ENCODE measurements at regions not wholly inside any gene's neighbourhood (a gene's known extent, or its start where the extent isn't known, plus 50 kb on each side); places are given as distances from the start of the nearest gene placed in this dataset.

DNA sequence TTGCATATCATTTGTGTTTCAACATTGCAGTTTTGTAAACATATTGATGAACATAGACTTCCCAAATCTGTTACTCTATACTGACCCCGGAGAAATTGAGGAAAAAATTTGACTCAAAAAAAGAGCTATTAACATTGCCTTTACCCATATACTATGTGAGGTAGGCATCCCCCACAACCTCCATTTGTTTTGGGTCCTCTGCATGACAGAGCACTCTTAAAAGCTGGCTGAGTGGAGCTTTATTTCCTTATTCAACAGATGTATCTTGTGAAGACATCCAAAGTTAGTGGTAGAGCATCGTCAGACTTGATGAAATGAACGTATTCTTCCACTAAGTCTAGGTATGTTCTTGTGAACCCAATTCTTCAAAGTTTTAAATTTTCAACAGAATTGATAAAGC is 310.5 kb downstream of the CDH9 start:
- Mint-ChIP-seq H3K27me3 (no peaks in the 10 kb centered on the region), H3K4me1 (no peaks in the 10 kb centered on the region), H3K27ac (no peak overlapping the region), H3K36me3 (no peaks in the 10 kb centered on the region), H3K9me3 (peaks cover 12% of the 10 kb centered on the region), H3K4me3 (no peak overlapping the region)
- no peak for DNase-seq

DNA sequence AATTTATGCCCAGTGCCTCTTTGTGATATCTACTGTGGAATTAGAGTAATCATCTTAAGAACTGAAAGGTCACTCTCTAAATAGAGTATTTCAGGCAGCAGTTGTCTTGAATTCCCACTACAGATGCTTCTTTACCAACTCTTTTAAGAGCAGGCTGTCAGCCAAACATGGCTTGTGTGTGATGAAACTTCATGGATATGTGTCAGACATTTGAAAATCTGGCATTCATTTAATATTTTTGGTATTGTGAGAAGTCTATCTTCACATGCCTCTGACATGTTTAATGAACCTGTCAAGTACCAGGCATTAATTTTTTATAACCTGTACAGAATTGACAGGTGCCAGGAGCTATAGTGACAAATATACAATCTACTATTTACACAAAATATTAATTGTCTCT is 318.6 kb downstream of the CDH9 start:
- H3K9me3 Mint-ChIP-seq = peaks cover 7% of the 10 kb centered on the region
- H3K27me3 Mint-ChIP-seq = no peaks in the 10 kb centered on the region
- no peak overlapping the region for H3K4me3 Mint-ChIP-seq
- H3K4me1 Mint-ChIP-seq = no peaks in the 10 kb centered on the region
- H3K36me3 Mint-ChIP-seq = no peaks in the 10 kb centered on the region
- H3K27ac Mint-ChIP-seq = no peak overlapping the region
- no peak for DNase-seq

DNA sequence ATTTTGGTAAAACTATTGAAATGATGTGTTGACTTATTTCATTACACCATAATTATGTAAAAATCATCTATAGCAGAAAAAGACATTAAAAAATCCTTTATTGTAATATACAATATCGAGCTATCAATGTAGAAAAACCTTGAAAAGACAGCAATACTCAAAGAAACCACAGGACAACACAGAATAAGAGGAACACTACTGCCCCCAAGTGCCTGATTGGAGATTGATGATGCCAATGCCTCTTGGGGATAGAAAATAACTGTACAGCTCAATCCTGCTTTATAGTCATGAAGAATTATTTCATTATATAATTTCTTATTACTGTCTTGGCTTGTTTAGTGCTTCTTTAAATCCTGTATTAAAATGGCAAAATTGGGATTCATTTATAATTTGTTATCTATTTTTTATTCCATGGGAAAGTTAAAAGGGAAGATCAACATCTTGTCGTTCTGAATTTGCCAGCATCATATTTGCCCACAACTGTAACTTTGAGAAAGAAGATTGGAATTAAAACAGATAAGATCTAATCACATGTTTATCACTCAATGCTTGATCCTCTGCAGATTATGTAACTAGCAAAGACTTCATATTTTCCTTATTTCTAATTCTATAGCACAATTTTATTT is 337.5 kb downstream of the CDH9 start:
- Mint-ChIP-seq H3K4me3 (no peak overlapping the region), H3K9me3 (peaks cover 12% of the 10 kb centered on the region), H3K4me1 (no peaks in the 10 kb centered on the region), H3K36me3 (no peaks in the 10 kb centered on the region), H3K27ac (no peak overlapping the region), H3K27me3 (no peaks in the 10 kb centered on the region)
- DNase-seq = no peak

- Mint-ChIP-seq H3K27ac (no peak overlapping the region), H3K36me3 (no peaks in the 10 kb centered on the region), H3K9me3 (peaks cover 15% of the 10 kb centered on the region), H3K27me3 (no peaks in the 10 kb centered on the region), H3K4me1 (no peaks in the 10 kb centered on the region), H3K4me3 (no peak overlapping the region)
- DNase-seq = no peak
Measured at GRCh38 chr5:26692952-26693351, 345.4 kb downstream of the CDH9 start.

DNA sequence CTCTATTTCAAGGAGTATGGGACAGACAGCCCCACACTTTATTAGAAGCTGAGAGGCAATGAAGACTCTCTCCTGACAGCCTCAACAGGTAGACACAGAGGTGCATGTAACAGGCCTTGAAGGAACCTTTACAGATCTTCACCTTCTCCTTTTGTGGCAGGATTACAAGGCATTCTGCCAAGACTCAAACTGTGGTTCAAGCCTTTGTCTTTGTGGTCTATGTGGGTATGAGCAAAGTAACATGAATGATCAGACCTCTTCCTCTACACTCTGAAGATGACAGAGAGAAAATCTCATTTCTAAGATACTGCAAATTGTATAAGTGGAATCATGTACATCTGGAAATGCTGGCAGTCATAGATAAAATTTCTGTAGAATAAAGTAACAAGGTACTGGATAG is 346.9 kb downstream of the CDH9 start:
- Mint-ChIP-seq H3K9me3 (peaks cover 14% of the 10 kb centered on the region), H3K27ac (no peak overlapping the region), H3K36me3 (no peaks in the 10 kb centered on the region), H3K4me3 (no peak overlapping the region), H3K4me1 (no peaks in the 10 kb centered on the region), H3K27me3 (no peaks in the 10 kb centered on the region)
- DNase-seq = no peak

- Mint-ChIP-seq H3K27me3 (no peaks in the 10 kb centered on the region), H3K4me3 (no peak overlapping the region)
Measured at GRCh38 chr5:26690511-26690910, 347.9 kb downstream of the CDH9 start.

DNA sequence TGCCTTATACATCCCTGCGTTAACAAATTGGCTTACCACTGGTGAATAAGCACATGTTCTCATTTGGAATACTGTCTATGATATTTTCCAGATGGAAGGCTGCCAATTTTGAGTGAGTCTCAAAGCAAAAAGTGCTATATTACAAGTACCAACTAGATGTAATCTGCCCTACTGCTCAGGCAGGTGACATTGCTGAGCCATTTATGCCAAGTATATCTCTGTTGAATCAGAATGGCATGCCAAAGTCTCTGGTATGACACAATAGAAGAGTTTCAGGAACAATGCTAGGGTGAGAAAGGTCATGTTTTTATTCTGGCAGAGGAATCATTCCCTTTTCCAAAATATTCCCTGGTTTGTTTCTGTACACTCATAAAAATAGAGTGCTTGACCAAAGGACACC is 356.5 kb downstream of the CDH9 start:
- no peak overlapping the region for H3K4me3 Mint-ChIP-seq
- no peaks in the 10 kb centered on the region for H3K36me3 Mint-ChIP-seq
- H3K9me3 Mint-ChIP-seq = peaks cover 11% of the 10 kb centered on the region
- DNase-seq = no peak
- no peaks in the 10 kb centered on the region for H3K4me1 Mint-ChIP-seq
- no peak overlapping the region for H3K27ac Mint-ChIP-seq
- H3K27me3 Mint-ChIP-seq = no peaks in the 10 kb centered on the region

More at GRCh38 chr5:26690511-26690910, 347.9 kb downstream of the CDH9 start:
- peaks cover 11% of the 10 kb centered on the region for H3K9me3 Mint-ChIP-seq
- DNase-seq = no peak
- no peaks in the 10 kb centered on the region for H3K36me3 Mint-ChIP-seq
- no peaks in the 10 kb centered on the region for H3K4me1 Mint-ChIP-seq
- H3K27ac Mint-ChIP-seq = no peak overlapping the region

DNA sequence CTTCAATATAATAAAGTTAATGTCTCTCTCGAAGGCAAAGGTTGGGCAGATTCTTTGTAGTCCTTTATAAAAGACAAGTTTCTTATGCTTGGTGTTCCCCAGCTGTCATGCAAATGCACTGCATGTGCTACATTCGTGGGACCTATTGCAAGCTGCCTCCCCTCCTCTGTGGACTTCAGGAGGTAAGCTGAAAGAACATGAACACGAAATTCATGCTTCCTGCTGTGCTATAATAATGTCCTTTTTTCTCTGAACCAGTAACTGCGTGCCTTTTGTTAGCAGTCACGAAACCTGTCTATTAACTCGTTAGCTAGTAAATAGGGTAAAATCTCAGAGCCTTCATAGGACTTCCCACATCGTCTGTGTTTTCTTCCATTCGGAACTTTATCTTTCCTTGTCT is 363.5 kb downstream of the CDH9 start:
- Mint-ChIP-seq H3K27me3 (no peaks in the 10 kb centered on the region), H3K4me1 (no peaks in the 10 kb centered on the region), H3K27ac (no peak overlapping the region), H3K36me3 (no peaks in the 10 kb centered on the region), H3K9me3 (peaks cover 4% of the 10 kb centered on the region), H3K4me3 (no peak overlapping the region)
- no peak for DNase-seq

DNA sequence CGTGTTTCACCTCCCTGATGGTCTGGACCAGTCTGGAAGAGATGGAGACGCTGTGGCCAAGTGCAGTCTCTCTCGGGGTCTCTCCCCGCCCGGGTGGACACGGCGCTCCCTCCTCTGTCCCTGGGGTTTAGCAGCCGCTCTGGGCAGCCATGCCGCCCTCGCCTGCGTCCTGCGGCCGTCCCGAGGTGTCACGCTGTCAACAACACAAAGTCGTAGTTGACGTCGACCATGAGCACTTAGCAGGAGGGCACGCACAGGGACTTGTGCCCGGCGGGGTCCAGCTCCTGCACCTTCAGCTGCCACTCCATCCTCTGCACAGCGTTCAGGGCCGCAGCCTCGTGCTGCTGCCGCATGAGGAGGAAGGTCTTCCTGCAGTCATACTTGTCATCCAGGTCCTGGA is 368.9 kb downstream of the CDH9 start:
- Mint-ChIP-seq H3K4me1 (no peaks in the 10 kb centered on the region), H3K27ac (no peak overlapping the region), H3K4me3 (no peak overlapping the region), H3K9me3 (peaks cover 1% of the 10 kb centered on the region), H3K27me3 (no peaks in the 10 kb centered on the region), H3K36me3 (no peaks in the 10 kb centered on the region)
- DNase-seq = no peak

DNA sequence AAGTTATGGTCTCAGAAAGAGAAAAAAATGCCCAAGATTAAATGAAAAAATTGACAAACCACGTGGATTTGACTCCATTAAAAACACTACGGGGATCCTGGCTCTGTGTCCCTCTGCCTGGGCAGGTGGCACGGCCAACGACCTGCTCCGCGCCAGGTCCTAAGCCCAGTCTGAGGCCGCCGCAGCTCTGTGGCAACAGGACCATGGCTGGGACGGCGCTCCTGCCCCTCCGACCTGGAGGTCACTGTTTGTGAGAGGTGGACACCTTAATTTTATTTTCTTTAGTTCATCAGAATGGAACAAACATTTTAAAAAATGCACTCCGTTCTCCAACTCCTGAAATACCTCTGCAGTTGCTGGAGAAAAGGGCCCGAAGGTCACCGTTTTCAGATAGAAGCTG is 369.4 kb downstream of the CDH9 start:
- peaks cover 2% of the 10 kb centered on the region for H3K9me3 Mint-ChIP-seq
- no peaks in the 10 kb centered on the region for H3K4me1 Mint-ChIP-seq
- H3K36me3 Mint-ChIP-seq = no peaks in the 10 kb centered on the region
- H3K27ac Mint-ChIP-seq = no peak overlapping the region
- no peaks in the 10 kb centered on the region for H3K27me3 Mint-ChIP-seq
- no peak for DNase-seq
- no peak overlapping the region for H3K4me3 Mint-ChIP-seq

DNA sequence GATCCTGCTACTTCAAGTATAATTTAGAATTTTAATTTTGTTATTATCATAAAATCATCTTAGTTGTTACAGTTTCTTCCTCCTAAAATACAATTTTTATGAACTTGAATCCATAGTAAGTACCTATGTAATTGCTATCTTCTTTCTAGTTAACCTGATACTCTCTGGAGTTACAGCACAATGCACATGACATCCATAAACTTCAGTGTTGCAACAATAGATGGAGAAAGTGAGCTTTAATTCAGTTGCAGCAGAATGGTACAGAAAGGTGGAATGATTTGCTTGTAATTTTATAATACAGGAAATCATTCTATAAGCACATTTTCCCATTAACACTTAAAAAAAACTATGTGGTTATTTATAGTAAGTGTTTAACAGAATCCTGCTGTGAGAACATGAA is 372.0 kb downstream of the CDH9 start:
- Mint-ChIP-seq H3K27ac (no peak overlapping the region), H3K27me3 (no peaks in the 10 kb centered on the region)

GRCh38 chr5:26663500-26663899 is 374.9 kb downstream of the CDH9 start:
- H3K36me3 Mint-ChIP-seq = no peaks in the 10 kb centered on the region
- no peaks in the 10 kb centered on the region for H3K27me3 Mint-ChIP-seq
- no peak for DNase-seq
- no peaks in the 10 kb centered on the region for H3K4me1 Mint-ChIP-seq
- H3K9me3 Mint-ChIP-seq = peaks cover 4% of the 10 kb centered on the region
- no peak overlapping the region for H3K27ac Mint-ChIP-seq
- H3K4me3 Mint-ChIP-seq = no peak overlapping the region

More for the DNA sequence above, 372.0 kb downstream of the CDH9 start:
- peaks cover 5% of the 10 kb centered on the region for H3K9me3 Mint-ChIP-seq
- DNase-seq = no peak
- H3K4me3 Mint-ChIP-seq = no peak overlapping the region
- no peaks in the 10 kb centered on the region for H3K4me1 Mint-ChIP-seq
- H3K36me3 Mint-ChIP-seq = no peaks in the 10 kb centered on the region

- no peak for DNase-seq
- H3K4me3 Mint-ChIP-seq = no peak overlapping the region
- no peaks in the 10 kb centered on the region for H3K27me3 Mint-ChIP-seq
- no peaks in the 10 kb centered on the region for H3K4me1 Mint-ChIP-seq
- H3K36me3 Mint-ChIP-seq = no peaks in the 10 kb centered on the region
- peaks cover 4% of the 10 kb centered on the region for H3K9me3 Mint-ChIP-seq
- H3K27ac Mint-ChIP-seq = no peak overlapping the region
Measured at GRCh38 chr5:26662806-26663360, 375.5 kb downstream of the CDH9 start.

- Mint-ChIP-seq H3K27me3 (no peaks in the 10 kb centered on the region), H3K4me1 (no peaks in the 10 kb centered on the region), H3K4me3 (no peak overlapping the region), H3K27ac (no peak overlapping the region), H3K36me3 (no peaks in the 10 kb centered on the region), H3K9me3 (peaks cover 6% of the 10 kb centered on the region)
- DNase-seq = no peak
Measured at GRCh38 chr5:26660116-26660515, 378.3 kb downstream of the CDH9 start.

DNA sequence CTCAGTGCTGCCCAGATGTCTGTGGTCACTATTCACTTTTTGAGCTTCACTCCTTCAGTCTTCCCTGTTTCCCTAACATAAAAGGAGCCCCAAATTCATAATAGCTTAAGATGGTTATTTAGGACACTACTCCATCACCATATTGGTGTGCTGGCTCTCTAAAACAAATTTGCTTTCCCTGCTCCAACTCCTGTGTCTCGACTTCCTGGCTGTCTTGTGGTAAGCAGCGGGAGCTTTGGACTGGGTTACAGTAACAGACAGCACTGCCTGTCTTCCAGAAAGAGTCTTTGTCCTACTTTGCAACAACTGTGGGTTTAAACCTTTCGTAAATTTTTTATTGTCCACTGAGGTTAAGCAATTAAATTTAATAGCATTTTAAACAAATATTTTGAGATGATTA is 389.4 kb downstream of the CDH9 start:
- no peaks in the 10 kb centered on the region for H3K4me1 Mint-ChIP-seq
- DNase-seq = no peak
- H3K36me3 Mint-ChIP-seq = no peaks in the 10 kb centered on the region
- no peak overlapping the region for H3K27ac Mint-ChIP-seq
- no peak overlapping the region for H3K4me3 Mint-ChIP-seq
- H3K9me3 Mint-ChIP-seq = peaks cover 8% of the 10 kb centered on the region
- H3K27me3 Mint-ChIP-seq = no peaks in the 10 kb centered on the region

DNA sequence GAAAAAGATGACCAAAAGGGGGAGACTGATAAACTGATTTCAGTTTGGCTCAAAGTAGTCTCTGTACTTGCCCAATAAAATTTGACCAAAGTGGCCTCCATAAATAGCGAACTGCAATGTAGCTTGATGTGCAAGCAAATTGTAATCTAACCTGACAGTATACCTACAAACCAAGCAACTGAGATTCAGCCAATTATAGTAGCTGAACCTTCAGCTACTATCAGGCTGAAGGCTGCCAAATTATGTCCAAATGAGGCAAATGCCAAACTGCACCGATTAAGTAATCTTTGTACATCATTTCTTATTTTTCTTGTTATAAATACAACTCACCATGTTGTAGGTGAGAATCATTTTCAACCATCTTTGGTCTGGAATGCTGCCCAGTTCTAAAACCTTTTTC is 390.6 kb downstream of the CDH9 start:
- Mint-ChIP-seq H3K36me3 (no peaks in the 10 kb centered on the region), H3K9me3 (peaks cover 7% of the 10 kb centered on the region), H3K4me3 (no peak overlapping the region), H3K27ac (no peak overlapping the region), H3K4me1 (no peaks in the 10 kb centered on the region), H3K27me3 (no peaks in the 10 kb centered on the region)
- no peak for DNase-seq
